Keratinocyte (primary cell): ENCODE measurements at regions not wholly inside any gene's neighbourhood (a gene's known extent, or its start where the extent isn't known, plus 50 kb on each side); places are given as distances from the start of the nearest gene placed in this dataset.

Experiments
- DNase-seq: peaks from one replicate; pipeline ENCODE4 v3.0.0-alpha.2; 2011; ENCODE audit warnings: low read depth, missing footprints, low spot score
- FAIRE-seq: peaks from 2 replicates; lab custom pipeline; 2011; peaks lifted over from hg19 to GRCh38; lab: Jason Lieb, UNC
- H2AFZ ChIP-seq: 2 replicates; pipeline ENCODE4 v1.6.0; 2012; ENCODE audit warnings: low read length, control low read depth, inconsistent platforms; ENCODE audit not compliant: control insufficient read depth
- H3K27ac ChIP-seq: 2 replicates; pipeline ENCODE4 v1.5.1; 2011; ENCODE audit warnings: low read length; ENCODE audit not compliant: control insufficient read depth, insufficient read depth
- H3K27me3 ChIP-seq: 3 replicates; pipeline ENCODE4 v1.6.0; 2011; ENCODE audit warnings: low read length; ENCODE audit not compliant: control insufficient read depth, insufficient read depth; ENCODE audit errors: extremely low read depth
- H3K36me3 ChIP-seq, 2 experiments: 2 replicates in 1 of 2; 3 replicates in 1 of 2; pipeline ENCODE4 v1.5.1; 2011; ENCODE audit warnings: low read length in 2 of 2, mild to moderate bottlenecking in 1 of 2; ENCODE audit not compliant: control insufficient read depth in 2 of 2, insufficient read depth in 2 of 2; ENCODE audit errors: extremely low read depth in 1 of 2
- H3K4me1 ChIP-seq: 3 replicates; pipeline ENCODE4 v1.5.1; 2011; ENCODE audit warnings: low read length; ENCODE audit not compliant: control insufficient read depth, insufficient read depth; ENCODE audit errors: extremely low read depth
- H3K4me2 ChIP-seq: 3 replicates; pipeline ENCODE4 v1.6.0; 2011; ENCODE audit warnings: low read depth, low read length; ENCODE audit not compliant: control insufficient read depth, insufficient read depth; ENCODE audit errors: extremely low read depth
- H3K4me3 ChIP-seq, 3 experiments: fragments of 200-600 bp in 1 of 3; sonication (generic) in 1 of 3; 2 replicates in 2 of 3; 3 replicates in 1 of 3; pipeline ENCODE4 v1.5.1; 2011 to 2016; ENCODE audit warnings: low read length in 3 of 3, mild to moderate bottlenecking in 3 of 3, control low read depth in 2 of 3, inconsistent platforms in 1 of 3, low read depth in 1 of 3, mixed read lengths in 1 of 3, mixed run types in 1 of 3, moderate library complexity in 1 of 3; ENCODE audit not compliant: control insufficient read depth in 2 of 3, insufficient read depth in 2 of 3; ENCODE audit errors: extremely low read depth in 1 of 3
- H3K79me2 ChIP-seq: 2 replicates; pipeline ENCODE4 v1.6.0; 2012; ENCODE audit warnings: low read length; ENCODE audit not compliant: control insufficient read depth, insufficient read depth
- H3K9ac ChIP-seq: 3 replicates; pipeline ENCODE4 v1.6.0; 2011; ENCODE audit warnings: low read length; ENCODE audit not compliant: control insufficient read depth, insufficient read depth; ENCODE audit errors: extremely low read depth
- H3K9me1 ChIP-seq: 3 replicates; pipeline ENCODE4 v1.6.0; 2011; ENCODE audit warnings: low read length; ENCODE audit not compliant: control insufficient read depth, insufficient read depth; ENCODE audit errors: extremely low read depth
- H3K9me3 ChIP-seq: 2 replicates; pipeline ENCODE4 v1.5.1; 2012; ENCODE audit warnings: low read depth, low read length; ENCODE audit not compliant: control insufficient read depth
- H4K20me1 ChIP-seq: 3 replicates; pipeline ENCODE4 v1.6.0; 2011; ENCODE audit warnings: low read length; ENCODE audit not compliant: control insufficient read depth, insufficient read depth; ENCODE audit errors: extremely low read depth
- EZH2 ChIP-seq: IDR thresholded peaks from one replicate; pipeline ENCODE4 v1.6.1; 2012; ENCODE audit warnings: inconsistent platforms, mild to moderate bottlenecking, low read length, moderate library complexity
- dilution Hi-C: fragments of 300-500 bp; cut with MboI; formaldehyde crosslinking; loops from one replicate; pipeline ENCODE4 v1.7.0; 2020; ENCODE audit warnings: low sequenced_read_pairs; ENCODE audit not compliant: extremely low pct_ligation_motif_present
- TF ChIP-seq, protein P1 (sequence below), 3 experiments: IDR thresholded peaks in 1 of 3; conservative IDR thresholded peaks in 1 of 3; optimal IDR thresholded peaks in 1 of 3; 2 replicates in 2 of 3; 3 replicates in 1 of 3; pipeline versions ENCODE3 to v1.5.1; 2011; ENCODE audit warnings: low read length in 3 of 3, mild to moderate bottlenecking in 3 of 3, moderate library complexity in 2 of 3, control low read depth in 1 of 3, inconsistent platforms in 1 of 3; ENCODE audit not compliant: insufficient read depth in 2 of 3; ENCODE audit errors: extremely low read depth in 1 of 3

DNA sequence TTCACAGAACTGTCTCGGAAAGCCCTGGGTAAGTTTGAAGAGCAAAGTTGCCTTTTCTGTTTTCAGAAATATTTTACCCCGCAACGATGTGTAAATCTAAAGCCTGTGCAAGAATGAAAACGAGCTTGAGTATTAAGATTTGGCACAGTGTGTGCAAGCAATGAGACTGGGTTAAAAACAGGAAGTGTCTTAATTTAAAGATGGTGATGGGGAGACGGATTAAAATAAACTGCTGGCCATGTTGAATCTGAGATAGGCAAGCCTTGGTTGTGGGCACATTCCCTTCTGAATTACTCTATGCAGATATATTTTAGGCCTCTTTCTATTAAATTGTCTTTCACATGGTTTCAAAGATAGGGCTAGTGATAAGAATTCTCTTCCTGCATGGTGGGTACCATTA lies 294.2 kb upstream of the DMRT1 start:
- Histone ChIP-seq H2AFZ (no peak overlapping the region), H3K4me3 (no peak overlapping the region), H3K36me3 (peaks cover 8% of the 10 kb centered on the region in 2 experiments), H4K20me1 (no peaks in the 10 kb centered on the region), H3K9me1 (no peaks in the 10 kb centered on the region), H3K4me1 (peaks cover 15% of the 10 kb centered on the region), H3K9me3 (no peaks in the 10 kb centered on the region), H3K9ac (no peak overlapping the region), H3K79me2 (peaks cover 22% of the 10 kb centered on the region), H3K27ac (no peak overlapping the region), H3K27me3 (no peaks in the 10 kb centered on the region), H3K4me2 (no peak overlapping the region)
- DNase-seq (no peak), FAIRE-seq (no peak)
- dilution Hi-C loops = no loop called here
- no peak for TF ChIP-seq EZH2
- TF ChIP-seq, protein P1, sequence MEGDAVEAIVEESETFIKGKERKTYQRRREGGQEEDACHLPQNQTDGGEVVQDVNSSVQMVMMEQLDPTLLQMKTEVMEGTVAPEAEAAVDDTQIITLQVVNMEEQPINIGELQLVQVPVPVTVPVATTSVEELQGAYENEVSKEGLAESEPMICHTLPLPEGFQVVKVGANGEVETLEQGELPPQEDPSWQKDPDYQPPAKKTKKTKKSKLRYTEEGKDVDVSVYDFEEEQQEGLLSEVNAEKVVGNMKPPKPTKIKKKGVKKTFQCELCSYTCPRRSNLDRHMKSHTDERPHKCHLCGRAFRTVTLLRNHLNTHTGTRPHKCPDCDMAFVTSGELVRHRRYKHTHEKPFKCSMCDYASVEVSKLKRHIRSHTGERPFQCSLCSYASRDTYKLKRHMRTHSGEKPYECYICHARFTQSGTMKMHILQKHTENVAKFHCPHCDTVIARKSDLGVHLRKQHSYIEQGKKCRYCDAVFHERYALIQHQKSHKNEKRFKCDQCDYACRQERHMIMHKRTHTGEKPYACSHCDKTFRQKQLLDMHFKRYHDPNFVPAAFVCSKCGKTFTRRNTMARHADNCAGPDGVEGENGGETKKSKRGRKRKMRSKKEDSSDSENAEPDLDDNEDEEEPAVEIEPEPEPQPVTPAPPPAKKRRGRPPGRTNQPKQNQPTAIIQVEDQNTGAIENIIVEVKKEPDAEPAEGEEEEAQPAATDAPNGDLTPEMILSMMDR (optimal IDR thresholded peaks at IDR 0.05 in 1 of 3, IDR thresholded peaks at IDR 0.05 in 1 of 3, conservative IDR thresholded peaks at IDR 0.05 in 1 of 3; ENCODE audit: extremely low read depth in 1 of 3, insufficient read depth in 2 of 3, low read length in 3 of 3) = no peak

DNA sequence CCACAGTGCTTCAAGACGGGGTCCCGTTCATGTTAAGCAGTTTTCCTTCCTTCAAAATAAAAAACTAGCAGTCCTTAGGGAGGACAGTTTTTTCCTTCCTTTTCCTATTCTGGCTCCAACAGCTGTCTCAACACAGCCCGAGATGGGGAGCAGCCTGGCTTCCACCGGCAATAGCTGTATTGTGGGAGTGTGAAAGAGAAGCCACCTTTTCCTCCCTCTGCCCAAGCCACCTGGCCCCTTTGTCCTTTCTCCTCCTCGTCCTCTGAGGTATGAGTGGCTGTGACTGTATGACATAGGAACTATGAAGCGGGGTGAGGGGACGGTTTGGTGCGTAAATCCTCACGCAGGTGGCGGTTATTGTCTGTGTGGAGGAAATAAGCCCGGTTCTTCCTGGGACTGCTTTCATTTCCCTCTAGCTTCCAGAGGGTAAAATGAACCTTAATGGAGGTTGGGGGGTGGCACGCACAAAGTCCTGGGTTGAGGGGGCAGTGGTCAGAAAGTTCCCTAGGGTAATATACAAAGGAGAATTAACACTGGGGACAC lies 292.0 kb upstream of the DMRT1 start:
- Histone ChIP-seq H3K9me1 (no peaks in the 10 kb centered on the region), H4K20me1 (no peaks in the 10 kb centered on the region), H3K4me2 (no peak overlapping the region), H3K4me1 (peaks cover 22% of the 10 kb centered on the region), H3K79me2 (peaks cover 15% of the 10 kb centered on the region), H2AFZ (no peak overlapping the region), H3K36me3 (peaks cover 8 to 12% of the 10 kb centered on the region in 2 experiments), H3K9me3 (no peaks in the 10 kb centered on the region), H3K27ac (no peak overlapping the region), H3K9ac (no peak overlapping the region), H3K4me3 (no peak overlapping the region), H3K27me3 (no peaks in the 10 kb centered on the region)
- dilution Hi-C loops = no loop called here
- FAIRE-seq (no peak), DNase-seq (no peak)
- no peak for TF ChIP-seq EZH2
- TF ChIP-seq, protein P1 (optimal IDR thresholded peaks at IDR 0.05 in 1 of 3, IDR thresholded peaks at IDR 0.05 in 1 of 3, conservative IDR thresholded peaks at IDR 0.05 in 1 of 3; ENCODE audit: extremely low read depth in 1 of 3, insufficient read depth in 2 of 3, low read length in 3 of 3) = no peak
